ENCODE measurements at regions not wholly inside any gene's neighbourhood (a gene's known extent, or its start where the extent isn't known, plus 50 kb on each side); places are given as distances from the start of the nearest gene placed in this dataset.

GRCh38 chr4:182105416-182105815, 137.8 kb upstream of the TENM3 start:
- no peaks in the 10 kb centered on the region for H3K79me2 ChIP-seq (ENCODE audit: control insufficient read depth, insufficient read depth, low read length)
- RAD21 ChIA-PET (ENCODE audit: unreplicated experiment): no interaction called here
- ATAC-seq: no peak

More at GRCh38 chr4:182105416-182105815, 137.8 kb upstream of the TENM3 start:
- Histone ChIP-seq H4K20me1 (ENCODE audit: control insufficient read depth, insufficient read depth) (no peaks in the 10 kb centered on the region), H3K9me3 (replicated peaks; ENCODE audit: control insufficient read depth, insufficient read depth, low read length) (no peaks in the 10 kb centered on the region), H3K4me1 (ENCODE audit: control insufficient read depth, insufficient read depth, low read length) (no peaks in the 10 kb centered on the region), H2AFZ (ENCODE audit: control insufficient read depth, low read depth, low read length) (no peak overlapping the region), H3K4me2 (ENCODE audit: control insufficient read depth, insufficient read depth) (no peak overlapping the region), H3K4me3 (no peak overlapping the region), H3K36me3 (ENCODE audit: control insufficient read depth in 2 of 2, insufficient read depth in 2 of 2, low read length in 1 of 2) (no peaks in the 10 kb centered on the region), H3K27ac (ENCODE audit: control insufficient read depth, insufficient read depth) (no peak overlapping the region), H3K27me3 (replicated peaks in 1 of 2; ENCODE audit: control insufficient read depth in 2 of 2, insufficient read depth in 2 of 2, low read length in 1 of 2) (no peaks in the 10 kb centered on the region; a peak in 1 of 4 replicates), H3K9ac (ENCODE audit: control insufficient read depth, insufficient read depth, low read length) (no peak overlapping the region)
- intact Hi-C loops (cut with micrococcal nuclease; ENCODE audit: unreplicated experiment): no loop called here
- 61% methylated on average over 7 of the region's 7 CpGs for WGBS (ENCODE audit: insufficient coverage, insufficient replicate concordance, low lambda C conversion rate, missing lambda C conversion rate)
- in situ Hi-C loops (cut with MboI): no loop called here
- DNase-seq (ENCODE audit: low read depth, low spot score) (no peak), FAIRE-seq (no peak)
- no TSS peak for BruUV-seq (replicated peaks)
- CTCF ChIA-PET: no interaction called here
- TF ChIP-seq TCF12 (IDR thresholded peaks at IDR 0.05; ENCODE audit: low read depth, low read length): no peak
- TF ChIP-seq, protein P1, sequence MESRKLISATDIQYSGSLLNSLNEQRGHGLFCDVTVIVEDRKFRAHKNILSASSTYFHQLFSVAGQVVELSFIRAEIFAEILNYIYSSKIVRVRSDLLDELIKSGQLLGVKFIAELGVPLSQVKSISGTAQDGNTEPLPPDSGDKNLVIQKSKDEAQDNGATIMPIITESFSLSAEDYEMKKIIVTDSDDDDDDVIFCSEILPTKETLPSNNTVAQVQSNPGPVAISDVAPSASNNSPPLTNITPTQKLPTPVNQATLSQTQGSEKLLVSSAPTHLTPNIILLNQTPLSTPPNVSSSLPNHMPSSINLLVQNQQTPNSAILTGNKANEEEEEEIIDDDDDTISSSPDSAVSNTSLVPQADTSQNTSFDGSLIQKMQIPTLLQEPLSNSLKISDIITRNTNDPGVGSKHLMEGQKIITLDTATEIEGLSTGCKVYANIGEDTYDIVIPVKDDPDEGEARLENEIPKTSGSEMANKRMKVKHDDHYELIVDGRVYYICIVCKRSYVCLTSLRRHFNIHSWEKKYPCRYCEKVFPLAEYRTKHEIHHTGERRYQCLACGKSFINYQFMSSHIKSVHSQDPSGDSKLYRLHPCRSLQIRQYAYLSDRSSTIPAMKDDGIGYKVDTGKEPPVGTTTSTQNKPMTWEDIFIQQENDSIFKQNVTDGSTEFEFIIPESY (IDR thresholded peaks at IDR 0.05): no peak
- TF ChIP-seq E4F1 (IDR thresholded peaks at IDR 0.05; ENCODE audit: borderline replicate concordance, partially characterized antibody): no peak
- TF ChIP-seq, protein P2, sequence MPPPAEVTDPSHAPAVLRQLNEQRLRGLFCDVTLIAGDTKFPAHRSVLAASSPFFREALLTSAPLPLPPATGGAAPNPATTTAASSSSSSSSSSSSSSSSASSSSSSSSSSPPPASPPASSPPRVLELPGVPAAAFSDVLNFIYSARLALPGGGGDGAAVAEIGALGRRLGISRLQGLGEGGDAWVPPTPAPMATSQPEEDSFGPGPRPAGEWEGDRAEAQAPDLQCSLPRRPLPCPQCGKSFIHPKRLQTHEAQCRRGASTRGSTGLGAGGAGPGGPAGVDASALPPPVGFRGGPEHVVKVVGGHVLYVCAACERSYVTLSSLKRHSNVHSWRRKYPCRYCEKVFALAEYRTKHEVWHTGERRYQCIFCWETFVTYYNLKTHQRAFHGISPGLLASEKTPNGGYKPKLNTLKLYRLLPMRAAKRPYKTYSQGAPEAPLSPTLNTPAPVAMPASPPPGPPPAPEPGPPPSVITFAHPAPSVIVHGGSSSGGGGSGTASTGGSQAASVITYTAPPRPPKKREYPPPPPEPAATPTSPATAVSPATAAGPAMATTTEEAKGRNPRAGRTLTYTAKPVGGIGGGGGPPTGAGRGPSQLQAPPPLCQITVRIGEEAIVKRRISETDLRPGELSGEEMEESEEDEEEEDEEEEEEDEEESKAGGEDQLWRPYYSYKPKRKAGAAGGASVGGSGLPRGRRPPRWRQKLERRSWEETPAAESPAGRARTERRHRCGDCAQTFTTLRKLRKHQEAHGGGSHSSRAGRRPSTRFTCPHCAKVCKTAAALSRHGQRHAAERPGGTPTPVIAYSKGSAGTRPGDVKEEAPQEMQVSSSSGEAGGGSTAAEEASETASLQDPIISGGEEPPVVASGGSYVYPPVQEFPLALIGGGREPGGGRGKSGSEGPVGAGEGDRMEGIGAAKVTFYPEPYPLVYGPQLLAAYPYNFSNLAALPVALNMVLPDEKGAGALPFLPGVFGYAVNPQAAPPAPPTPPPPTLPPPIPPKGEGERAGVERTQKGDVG (CRISPR knock-in tag; IDR thresholded peaks at IDR 0.05): no peak
- SMC1A ChIA-PET (ENCODE audit: uncharacterized antibody, unreplicated experiment): no interaction called here
- POLR2A ChIA-PET: no interaction called here

Measured in GM12878 (cell line).